Erythroblast (primary cell): ENCODE measurements at regions not wholly inside any gene's neighbourhood (a gene's known extent, or its start where the extent isn't known, plus 50 kb on each side); places are given as distances from the start of the nearest gene placed in this dataset.

Experiments
- GATA1 ChIP-seq: IDR thresholded peaks from 2 replicates; pipeline ENCODE4 v1.6.1; 2011; ENCODE audit warnings: low read depth, mild to moderate bottlenecking, control low read depth, low read length, moderate library complexity
- POLR2A ChIP-seq: IDR thresholded peaks from 2 replicates; pipeline ENCODE4 v1.6.1; 2011; ENCODE audit warnings: mild to moderate bottlenecking, low read length

- TF ChIP-seq POLR2A: no peak
- TF ChIP-seq GATA1: no peak
Measured at GRCh38 chr11:90798769-90799168, 575.9 kb upstream of the CHORDC1 start.
